NCI-H2081 treated with DMSO at 0.1 percent for 48 hours (cell line): ENCODE measurements at regions not wholly inside any gene's neighbourhood (a gene's known extent, or its start where the extent isn't known, plus 50 kb on each side); places are given as distances from the start of the nearest gene placed in this dataset.
"Not testable (repeated sequence)": the region's sequence is repeated elsewhere in the genome, so short reads cannot be mapped to it uniquely, and the experiment has no call there.

Experiments
- DNase-seq: peaks from one replicate; lab custom pipeline; 2025; lab: John Stamatoyannopoulos, UW

DNA sequence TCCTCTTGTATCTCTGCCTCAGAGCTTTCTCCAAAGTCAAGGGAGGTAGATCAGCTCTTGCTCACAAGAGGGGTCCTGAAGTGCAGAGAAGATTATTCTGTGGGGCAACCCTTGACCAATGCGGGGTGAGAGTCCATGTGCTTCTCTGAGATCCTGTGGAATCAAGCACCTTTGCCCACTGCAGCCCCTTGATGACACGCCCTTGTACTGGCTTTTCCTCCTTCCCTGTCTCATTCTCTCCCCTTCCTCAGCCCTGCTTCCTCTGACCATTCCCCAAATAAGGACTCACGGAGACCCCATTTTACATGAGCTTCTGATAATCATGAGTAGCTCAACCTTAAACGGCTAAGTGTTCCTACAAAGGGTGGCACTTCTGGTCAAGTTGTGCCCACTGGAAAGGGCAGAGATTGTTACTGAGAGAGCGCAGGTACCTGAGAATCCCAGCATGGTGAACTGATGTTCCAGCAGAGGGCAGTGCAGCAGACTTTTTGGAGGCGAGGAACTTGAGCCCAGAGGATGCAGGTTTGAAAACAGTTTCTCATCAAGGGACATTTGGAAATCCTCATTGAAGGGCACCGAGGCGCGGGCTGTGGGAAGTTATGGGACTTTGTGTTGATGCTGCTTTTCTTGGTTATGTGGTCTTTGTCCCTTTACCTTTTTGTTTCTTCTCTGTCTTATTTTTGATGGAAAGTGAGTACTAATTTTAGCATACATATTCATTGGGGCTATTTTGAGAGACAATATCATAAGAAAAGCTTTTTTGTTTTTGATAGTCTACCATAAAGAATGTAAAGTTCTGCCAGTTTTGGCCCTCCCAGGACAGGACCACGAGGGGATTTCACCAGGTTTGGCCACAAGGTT is 201.3 kb downstream of the RBM46 start:
- DNase-seq, result no peak

DNA sequence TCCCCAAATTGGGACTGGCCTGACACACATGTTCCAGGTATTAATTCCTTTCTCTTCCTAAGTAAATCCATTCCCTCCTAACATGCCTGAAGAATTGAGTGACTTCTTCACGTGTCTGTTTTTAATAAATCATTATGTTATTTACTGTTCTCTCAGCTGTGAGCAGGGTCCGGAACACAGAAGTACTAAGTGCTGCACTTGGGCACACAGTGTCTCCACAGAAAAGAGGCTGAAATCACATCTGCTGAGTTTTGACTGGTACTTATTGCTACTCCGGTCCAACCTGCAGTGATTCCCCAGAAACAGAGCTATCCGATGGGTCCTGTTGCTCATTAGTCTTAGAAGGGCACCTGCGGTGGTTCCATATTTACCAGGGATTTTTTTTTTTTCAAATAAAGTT is 202.6 kb downstream of the RBM46 start:
- DNase-seq, result no peak

DNA sequence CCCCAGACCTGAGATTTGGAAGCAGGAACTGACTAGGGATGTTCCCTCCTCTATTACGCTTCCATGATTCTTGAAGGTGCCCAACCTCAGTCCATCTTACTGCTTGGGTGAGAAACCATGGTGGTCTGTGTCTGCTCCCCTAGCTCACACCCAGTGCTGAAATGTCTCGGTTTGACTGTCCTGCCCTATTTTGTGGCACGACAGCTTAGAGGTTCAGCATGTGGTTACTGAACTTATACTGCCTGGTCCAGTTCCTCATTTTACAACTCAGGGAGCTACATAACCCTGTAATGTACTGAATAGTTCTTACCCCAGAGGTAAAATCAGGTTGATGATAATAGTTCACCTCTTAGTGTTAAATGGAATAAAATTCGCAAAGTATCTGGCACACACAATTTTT is 203.1 kb downstream of the RBM46 start:
- no peak for DNase-seq

DNA sequence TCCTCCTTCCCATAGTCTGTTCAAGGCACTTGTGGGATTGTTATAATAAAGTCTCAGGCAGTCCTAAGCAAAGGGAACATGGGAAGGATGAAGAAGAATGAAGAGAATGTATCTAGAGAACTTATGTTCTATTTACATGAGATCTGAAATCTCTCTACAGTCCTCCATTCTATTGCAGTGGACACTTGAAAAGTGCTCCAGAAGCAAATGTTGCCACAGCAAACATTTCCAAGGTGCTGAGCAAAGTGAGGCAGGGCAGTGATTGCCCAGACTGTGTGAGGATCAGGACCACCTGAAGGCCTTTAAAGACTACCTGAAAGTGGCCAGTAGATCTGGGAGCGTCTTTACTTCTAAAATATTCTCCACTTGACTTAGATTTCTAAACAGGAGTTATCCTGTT is 203.5 kb downstream of the RBM46 start:
- no peak for DNase-seq

DNA sequence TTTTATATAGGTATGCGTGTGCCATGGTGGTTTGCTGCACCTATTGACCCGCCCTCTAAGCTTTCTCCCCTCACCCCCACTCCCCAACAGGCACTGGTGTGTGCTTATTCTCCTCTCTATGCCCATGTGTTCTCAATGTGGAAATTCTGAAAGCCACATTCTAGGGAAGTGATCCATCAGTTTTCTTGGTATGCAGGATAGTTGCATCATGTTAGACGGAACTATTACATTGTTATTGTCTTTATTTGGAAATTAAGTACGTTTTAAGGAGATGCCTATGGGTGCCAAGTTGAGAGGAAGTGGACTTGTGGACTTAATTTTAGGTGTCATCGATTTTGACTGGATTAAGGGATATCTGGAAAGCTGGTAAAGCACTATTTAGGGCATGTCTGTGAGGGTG is 204.6 kb downstream of the RBM46 start:
- no peak for DNase-seq

DNA sequence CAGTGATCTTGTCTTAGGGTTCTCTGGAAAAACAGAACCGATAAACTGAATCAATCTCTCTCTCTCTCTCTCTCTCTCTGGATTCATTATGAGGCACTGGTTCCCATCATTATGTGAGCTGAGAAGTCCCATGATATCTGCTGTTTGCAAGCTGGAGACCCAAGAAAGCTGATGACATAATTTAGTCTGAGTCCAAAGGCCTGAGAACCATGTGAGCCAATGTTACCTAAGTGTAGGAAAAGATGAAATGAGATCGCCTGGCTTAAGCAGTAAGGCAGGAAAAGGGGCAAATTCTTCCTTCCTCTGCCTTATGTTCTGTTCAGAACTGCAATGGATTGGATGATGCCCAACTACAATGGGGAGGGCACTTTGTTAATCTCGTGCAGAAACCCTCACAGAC is 207.4 kb downstream of the RBM46 start:
- no peak for DNase-seq

DNA sequence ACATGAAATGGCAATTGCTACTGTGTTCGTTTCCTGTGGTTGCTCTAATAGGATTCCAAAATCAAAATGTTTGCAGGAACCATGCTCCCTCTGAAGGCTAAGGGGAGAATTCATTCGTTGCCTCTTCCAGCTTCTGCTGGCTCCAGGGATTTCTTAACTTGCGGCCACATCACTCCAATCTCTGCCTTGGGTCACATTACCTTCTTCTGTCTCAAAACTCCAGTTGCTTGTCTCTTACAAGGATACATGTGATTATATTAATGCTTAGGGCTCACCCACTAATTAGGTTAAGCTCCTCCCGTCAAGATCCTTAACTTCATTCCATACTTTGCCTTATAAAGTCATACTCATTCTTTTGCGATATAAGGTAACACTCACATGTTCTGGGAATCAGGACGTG is 208.4 kb downstream of the RBM46 start:
- DNase-seq, result no peak

DNA sequence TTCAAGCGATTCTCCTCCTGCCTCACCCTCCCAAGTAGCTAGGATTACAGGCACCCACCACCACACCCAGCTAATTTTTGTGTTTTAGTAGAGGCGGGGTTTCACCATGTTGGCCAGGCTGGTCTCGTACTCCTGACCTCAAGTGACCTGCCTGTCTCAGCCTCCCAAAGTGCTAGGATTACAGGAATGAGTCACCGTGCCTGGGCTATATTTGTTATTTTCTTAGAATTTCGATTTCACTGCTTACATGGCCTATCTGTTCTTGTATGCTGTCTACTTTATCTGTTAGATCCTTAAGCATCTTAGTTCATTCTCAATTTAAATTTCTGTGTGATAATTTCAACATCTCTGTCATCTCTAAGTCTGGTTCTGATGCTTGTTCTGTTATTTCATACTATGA is 210.6 kb upstream of the NPY2R start:
- not testable (repeated sequence) for DNase-seq

DNA sequence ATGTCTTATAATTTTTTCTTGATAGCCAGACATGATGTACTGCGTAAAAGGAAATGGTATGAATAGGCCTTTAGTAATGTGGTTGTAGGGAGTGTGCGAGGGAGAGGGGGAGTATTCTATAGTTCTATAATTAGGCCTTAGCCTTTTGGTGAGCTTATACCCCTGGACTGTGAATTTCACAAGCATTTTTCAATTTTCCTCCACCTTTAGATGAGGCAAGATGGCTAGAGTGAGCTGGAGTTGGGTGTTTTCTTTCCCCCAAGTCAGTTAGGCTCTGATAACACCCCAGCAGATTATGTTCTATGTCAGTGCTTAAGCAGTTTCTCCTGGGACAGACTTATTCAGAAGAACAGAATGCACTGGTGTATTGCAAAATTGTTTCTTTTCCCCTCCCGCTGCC is 210.2 kb upstream of the NPY2R start:
- no peak for DNase-seq

DNA sequence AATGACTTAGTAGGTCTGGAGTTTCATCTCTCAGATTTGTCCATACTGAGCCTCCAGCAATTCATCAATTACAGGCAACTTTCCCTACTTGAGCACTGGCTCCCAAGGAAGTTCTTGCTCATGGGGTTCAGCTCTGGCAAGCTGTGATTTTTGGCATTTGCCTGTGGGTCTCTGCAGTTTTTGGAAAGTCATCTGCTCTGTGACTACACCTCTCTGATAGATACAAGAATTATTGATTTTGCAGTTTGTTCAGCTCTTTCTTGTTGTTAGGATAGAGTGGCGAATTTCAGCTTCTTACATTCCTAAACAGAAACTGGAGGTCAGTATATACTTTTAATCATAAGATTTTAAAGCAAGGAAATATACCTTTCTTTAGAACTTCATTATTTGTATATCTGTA is 209.7 kb upstream of the NPY2R start:
- DNase-seq, result no peak

DNA sequence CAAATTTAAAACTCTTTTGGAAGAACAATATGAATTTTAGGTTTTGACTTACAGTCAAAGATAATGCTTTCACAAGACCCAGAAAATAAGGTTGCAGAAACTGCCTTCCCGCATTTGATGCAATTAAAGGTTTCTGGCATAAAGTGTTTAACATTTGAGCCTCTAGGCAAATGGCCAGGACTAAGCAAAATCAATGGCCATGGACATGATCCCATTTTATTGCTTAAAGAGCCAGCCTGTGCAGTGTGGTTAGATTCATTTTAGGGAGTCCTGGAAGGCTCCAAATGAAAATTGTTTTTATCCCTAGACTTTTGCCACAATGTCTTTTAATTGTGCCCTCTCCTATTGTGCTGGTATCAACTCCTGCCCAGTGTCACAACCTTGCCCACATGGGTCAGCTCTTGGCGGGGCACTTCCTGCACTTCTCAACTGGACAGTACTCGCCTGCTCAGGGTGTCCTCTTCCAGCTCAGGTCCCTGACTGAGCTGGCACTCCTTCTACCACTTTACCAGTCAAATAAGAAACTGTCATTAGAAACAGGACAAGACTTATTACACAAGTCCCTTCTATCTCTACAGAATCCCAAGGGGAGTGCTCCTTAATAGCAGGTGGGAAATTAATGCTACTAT is 208.4 kb upstream of the NPY2R start:
- DNase-seq, result no peak

DNA sequence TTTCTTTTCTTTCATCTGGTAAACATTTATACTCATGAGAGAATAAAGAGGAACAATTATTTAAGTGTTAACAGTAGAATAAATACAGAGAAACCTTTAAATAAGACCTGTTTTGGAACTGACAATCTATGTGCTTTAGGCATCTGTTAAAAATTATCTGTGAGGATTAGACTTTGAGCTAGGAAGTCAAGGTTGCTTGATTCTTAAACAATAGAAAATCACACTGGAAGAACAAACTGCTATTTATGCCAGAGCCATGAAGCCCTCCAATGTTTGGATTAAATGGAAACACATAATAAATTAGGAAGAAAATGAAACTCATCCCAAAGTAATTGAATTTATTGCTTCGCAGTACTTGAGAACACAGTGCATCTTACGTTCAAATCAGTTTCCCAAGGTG is 207.2 kb upstream of the NPY2R start:
- no peak for DNase-seq

DNA sequence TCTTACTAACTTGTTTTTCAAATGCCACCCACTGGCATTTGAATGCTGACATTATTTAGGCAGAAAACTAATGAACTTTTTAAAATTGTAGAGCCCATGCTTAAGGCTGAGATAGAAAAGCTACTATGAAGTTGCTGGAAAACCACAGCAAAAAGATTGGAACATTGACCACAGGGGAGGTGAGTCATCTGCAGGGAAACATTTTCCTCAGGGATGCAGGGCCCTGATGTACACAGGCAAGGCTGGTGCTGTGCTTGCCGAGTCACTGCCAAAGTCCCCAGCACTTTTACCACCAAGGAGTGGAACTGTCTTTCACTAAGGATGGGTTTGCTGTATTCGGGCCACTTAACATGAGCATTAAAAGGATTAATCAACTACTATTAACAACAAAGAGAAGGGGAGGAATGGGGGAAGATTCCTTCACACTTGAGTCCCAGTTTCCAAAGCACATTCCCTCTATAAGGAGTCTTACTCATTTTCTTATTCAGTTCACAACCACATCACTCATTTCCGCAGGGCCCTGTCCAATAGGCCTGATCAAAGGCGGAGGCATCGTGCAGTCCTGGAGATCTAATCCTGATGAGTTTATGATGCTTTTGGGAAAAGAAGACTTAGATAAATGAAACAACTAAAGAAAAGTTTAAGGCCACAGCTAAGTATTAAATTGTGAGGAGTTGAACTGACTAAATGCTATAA is 202.9 kb upstream of the NPY2R start:
- DNase-seq, result no peak

DNA sequence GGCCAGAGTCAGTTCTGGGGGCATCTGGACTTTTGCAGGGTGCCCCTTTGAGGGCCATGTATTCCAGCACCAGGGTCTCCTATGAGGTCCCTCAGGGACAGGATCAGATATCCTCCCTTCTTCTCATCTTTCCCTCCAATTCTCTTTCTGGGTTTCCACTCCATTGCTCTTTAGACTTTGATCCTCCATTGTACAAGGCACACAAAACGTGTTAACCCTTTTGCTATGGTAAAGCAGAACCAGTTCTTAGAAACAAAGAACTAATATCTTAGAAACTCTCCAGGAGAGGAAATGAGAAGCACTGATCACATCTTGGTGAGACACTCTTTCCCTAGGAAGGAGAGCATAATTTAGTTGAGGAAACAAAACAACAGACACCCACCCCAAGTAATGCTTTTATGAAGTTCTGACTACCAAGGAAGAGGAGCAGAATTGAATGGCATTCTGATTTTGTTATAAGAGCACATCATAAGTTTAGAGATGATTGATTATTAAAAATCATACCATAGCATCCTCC is 200.7 kb upstream of the NPY2R start:
- no peak for DNase-seq

DNA sequence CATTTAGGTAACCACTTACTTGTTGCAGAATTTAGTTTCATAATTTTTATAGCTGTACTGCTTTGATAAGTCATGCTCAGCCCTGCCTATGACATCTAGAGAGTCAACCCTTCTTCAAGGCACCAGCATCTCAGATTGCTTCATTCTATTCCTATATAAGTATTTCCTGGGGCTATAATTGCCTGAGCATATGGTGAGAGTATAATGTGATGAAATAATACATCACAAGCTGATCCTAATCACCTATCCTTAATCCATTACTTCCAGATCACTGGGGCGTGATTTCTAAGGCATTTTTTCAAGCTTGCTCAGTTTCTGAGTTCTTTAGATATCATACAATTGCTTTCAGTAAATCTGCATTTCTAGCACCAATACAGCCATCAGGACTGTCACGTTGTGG is 200.0 kb upstream of the NPY2R start:
- no peak for DNase-seq

DNA sequence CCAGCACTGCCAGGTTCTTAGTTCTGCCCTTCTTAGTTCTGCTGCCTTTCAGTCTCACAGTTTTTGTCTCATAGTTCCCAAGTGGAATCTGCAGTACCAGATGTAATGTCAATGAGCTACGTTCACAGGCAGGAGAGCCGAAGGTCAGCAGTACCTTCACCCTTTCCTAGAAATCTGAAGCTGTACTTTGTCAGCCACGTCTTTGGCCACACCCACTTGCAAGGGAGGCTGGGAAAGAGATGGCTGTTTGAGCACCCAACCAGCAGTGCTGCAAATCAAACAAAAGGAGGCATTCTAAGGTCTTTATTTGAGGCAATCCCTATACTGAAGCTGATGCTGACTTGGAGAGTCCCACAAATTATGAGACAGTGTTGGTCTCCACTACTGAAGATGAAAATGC is 199.1 kb upstream of the NPY2R start:
- DNase-seq, result no peak

DNA sequence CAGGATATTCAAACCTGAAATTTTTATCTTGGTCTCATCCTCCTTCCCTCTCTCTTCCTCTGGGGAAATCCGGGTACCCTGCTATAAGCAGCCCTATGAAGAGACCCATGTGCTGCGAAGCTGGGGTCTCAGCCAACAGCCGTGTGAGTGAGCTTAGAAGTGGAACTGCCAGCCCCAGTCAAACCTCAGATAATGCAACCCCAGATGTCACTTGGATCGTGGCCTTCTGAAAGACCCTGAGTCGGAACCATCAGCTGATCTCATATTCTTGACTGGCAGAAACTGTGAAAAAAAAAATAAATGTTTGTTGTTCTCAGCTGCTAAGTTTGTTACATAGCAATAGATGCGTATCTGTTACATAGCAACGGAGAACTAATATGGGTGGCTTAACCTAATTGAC is 198.1 kb upstream of the NPY2R start:
- DNase-seq, result no peak

DNA sequence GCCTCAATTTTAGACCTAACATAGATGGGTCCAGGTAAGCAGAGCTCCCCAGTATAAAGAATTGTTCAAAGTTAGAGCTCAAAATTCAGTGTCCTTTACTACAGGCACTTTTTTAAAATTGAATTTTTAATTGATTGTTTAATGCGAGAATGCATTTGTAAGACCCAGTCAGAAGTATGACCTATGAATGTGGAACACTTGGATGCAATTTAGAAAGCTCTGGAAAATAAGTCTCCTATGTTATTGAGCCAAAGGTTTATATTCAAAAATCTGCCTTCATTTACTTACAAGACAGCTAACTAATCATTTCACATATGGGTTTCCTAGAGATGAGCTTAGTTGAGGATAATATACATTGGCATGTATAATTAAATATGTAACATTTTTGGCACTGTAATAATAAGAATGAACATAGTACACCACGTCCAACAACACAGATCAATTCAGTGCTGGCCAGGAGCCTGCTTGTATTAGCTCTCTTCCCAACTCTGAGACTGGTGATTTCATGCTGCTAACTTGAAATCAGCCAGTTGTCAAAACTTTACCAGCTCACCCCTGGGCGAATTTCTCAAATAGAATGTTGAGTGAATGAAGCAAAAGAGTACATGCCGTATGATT is 197.2 kb upstream of the NPY2R start:
- no peak for DNase-seq

DNA sequence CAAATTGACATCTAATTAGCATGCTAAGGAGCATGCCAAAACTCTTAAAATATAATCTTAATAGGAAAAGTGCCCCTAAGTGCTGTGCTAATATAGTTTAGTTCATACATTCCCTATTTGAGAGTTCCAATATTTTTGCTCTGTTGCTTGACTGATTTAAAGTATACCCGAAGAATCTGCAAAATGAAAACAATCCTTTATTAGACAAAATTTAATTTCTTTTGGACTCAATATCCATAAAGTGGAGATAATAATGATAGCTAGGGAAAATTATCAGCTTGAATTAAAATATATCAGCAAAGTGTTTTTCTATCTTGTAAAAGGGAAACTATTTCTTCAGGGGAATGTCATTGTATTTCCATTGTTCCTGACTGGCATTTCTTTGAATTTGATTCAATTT is 196.0 kb upstream of the NPY2R start:
- DNase-seq, result no peak

DNA sequence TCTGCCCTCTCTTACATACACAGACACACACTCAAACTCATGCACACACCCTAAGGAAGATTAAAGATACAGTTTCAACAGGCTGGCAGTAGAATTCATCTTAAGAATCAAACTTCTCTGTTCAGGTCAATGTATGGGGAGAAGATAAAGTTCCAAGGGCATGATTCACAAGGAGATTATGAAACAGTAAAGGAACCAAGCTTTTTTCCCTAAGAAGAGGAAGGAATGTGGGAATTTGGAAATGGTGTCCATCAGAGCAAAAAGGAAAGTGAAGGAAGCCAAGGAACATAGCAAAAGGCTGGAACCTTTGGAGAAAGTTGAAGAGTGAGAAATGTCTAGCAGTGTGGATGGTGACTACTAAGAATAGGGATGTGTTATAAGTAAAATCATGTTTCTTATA is 191.0 kb upstream of the NPY2R start:
- DNase-seq, result no peak

DNA sequence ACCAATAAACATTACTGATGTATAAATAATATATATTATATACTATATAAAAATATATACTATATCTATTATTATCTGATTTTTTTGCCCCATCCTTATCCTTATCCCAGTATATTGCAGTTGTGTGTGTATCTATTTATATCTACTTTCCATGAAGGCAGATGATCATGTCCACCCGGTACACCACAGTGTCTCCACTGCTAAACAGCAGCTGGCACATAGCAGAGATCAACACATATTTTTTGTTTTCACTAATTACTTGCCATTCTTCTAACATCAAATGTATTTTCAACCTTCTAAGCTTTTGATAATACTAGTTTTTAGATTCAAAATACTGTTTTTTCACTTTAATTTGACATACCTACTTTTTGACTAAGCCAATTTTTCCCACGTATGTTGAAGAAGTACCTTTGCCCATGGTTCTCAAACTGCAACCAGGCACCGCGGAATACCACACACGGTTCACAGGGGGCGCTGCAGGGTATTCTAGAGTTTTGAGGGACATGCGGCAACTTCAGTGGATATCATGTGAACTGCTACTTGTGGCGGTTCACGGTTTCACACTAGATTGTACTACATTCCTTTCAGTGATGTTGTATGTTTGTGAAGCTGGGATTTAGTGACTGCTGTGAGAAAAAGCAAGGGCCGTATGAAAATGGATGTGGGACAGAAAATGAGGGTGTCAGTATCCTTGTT is 182.5 kb upstream of the NPY2R start:
- DNase-seq, result no peak

DNA sequence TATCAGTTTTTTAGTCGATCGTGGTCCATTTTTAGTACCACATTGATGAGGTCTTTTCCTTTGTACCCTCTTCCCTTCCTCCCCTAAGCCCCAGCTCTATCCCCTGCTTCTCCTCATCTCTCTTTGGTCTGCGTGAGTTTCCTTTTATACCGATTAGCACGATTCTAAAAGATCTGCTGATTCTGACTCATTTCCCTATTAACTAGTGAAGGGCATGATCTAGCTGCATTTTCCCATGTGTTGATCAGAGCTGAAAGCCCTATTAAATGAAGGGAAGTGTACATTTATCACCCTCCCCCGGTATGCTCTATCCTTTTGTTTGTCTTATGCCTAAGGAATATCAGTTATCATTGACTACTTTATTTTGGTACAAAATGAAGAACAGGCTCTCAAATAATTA is 181.7 kb upstream of the NPY2R start:
- no peak for DNase-seq
